K562 (cell line): ENCODE measurements at regions not wholly inside any gene's neighbourhood (a gene's known extent, or its start where the extent isn't known, plus 50 kb on each side); places are given as distances from the start of the nearest gene placed in this dataset.

Experiments used
- ATAC-seq: fragments of 200-7000 bp; cut with Tn5 transposase; 3 replicates; pipeline ENCODE4 v1.9.1; 2020; ENCODE audit warnings: moderate library complexity
- BruUV-seq: library from RNA; stranded (reverse); fragments of 400-500 nt; replicated peaks from 2 replicates; lab custom pipeline; 2021; lab: Mats Ljungman, UMichigan
- CTCF ChIA-PET: fragments of 300-600 bp; formaldehyde crosslinking; extraction: SDS; loops from one replicate; lab custom pipeline; 2021; ENCODE audit warnings: low intra/inter-chr PET ratio; lab: Yijun Ruan, JAX
- POLR2A ChIA-PET: fragments of 300-600, 350-650 bp; sonication (Branson Sonifier 250); formaldehyde crosslinking; extraction: SDS; loops from one replicate; lab custom pipeline; 2021; ENCODE audit warnings: antibody characterized with exemption, inconsistent platforms; lab: Yijun Ruan, JAX
- DNase-seq, 4 experiments: peaks; one replicate each; pipeline versions ENCODE4 v3.0.0 to v3.0.0-alpha.2; 2011 to 2018; ENCODE audit warnings: low spot score in 3 of 4, mixed read lengths in 3 of 4; ENCODE audit errors: extremely low read depth in 1 of 4
- FAIRE-seq: peaks from 2 replicates; lab custom pipeline; 2011; peaks lifted over from hg19 to GRCh38; lab: Jason Lieb, UNC
- H2AFZ ChIP-seq: 2 replicates; pipeline ENCODE4 v1.6.0; 2011; ENCODE audit warnings: low read depth, low read length, control low read depth, inconsistent platforms
- H3K27ac ChIP-seq: fragments of 200-600 bp; 3 replicates; pipeline ENCODE4 v1.8.0; 2011; ENCODE audit warnings: low read depth, mild to moderate bottlenecking, control low read depth, inconsistent platforms, low read length, moderate library complexity, mixed read lengths; ENCODE audit errors: extremely low read depth
- H3K27me3 ChIP-seq, 2 experiments: fragments of 300-600 bp in 1 of 2; 2 replicates in 1 of 2; 3 replicates in 1 of 2; pipeline versions ENCODE4 v1.6.0 to v1.8.0; 2011; ENCODE audit warnings: inconsistent platforms in 2 of 2, low read length in 2 of 2, mild to moderate bottlenecking in 1 of 2, mixed read lengths in 1 of 2, moderate library complexity in 1 of 2; ENCODE audit not compliant: control insufficient read depth in 2 of 2, insufficient read depth in 2 of 2
- H3K36me3 ChIP-seq: fragments of 300-600 bp; 3 replicates; pipeline ENCODE4 v1.8.0; 2011; ENCODE audit warnings: mild to moderate bottlenecking, low read length, inconsistent platforms; ENCODE audit not compliant: control insufficient read depth, insufficient read depth
- H3K4me1 ChIP-seq, 2 experiments: fragments of 200-600 bp in 1 of 2; replicated peaks in 1 of 2; 2 replicates in 1 of 2; 3 replicates in 1 of 2; pipeline versions ENCODE4 v1.5.1 to v1.8.0; 2011; ENCODE audit warnings: inconsistent platforms in 2 of 2, low read length in 2 of 2, mild to moderate bottlenecking in 1 of 2, mixed read lengths in 1 of 2, moderate library complexity in 1 of 2; ENCODE audit not compliant: control insufficient read depth in 2 of 2, insufficient read depth in 2 of 2
- H3K4me2 ChIP-seq: 2 replicates; pipeline ENCODE4 v1.6.1; 2011; ENCODE audit warnings: low read length, control low read depth, inconsistent platforms, mixed read lengths; ENCODE audit not compliant: insufficient read depth
- H3K4me3 ChIP-seq: fragments of 200-600 bp; sonication (generic), shearing (Covaris generic); 2 replicates; pipeline ENCODE4 v1.5.1; 2016; ENCODE audit warnings: control low read depth, inconsistent platforms
- H3K79me2 ChIP-seq: fragments of 200-600 bp; 3 replicates; pipeline ENCODE4 v1.8.0; 2011; ENCODE audit warnings: low read length, inconsistent platforms; ENCODE audit not compliant: control insufficient read depth, insufficient read depth
- H3K9ac ChIP-seq, 2 experiments: 2 replicates each; pipeline versions ENCODE4 v1.6.0 to v1.6.1; 2011; ENCODE audit warnings: low read depth in 2 of 2, low read length in 2 of 2, control low read depth in 1 of 2, inconsistent platforms in 1 of 2, mild to moderate bottlenecking in 1 of 2, mixed read lengths in 1 of 2; ENCODE audit not compliant: insufficient read depth in 1 of 2
- H3K9me1 ChIP-seq: one replicate; pipeline ENCODE4 v1.6.0; 2011; ENCODE audit warnings: inconsistent platforms, mild to moderate bottlenecking, low read length, moderate library complexity; ENCODE audit not compliant: control insufficient read depth, insufficient read depth
- H3K9me3 ChIP-seq: replicated peaks from 2 replicates; pipeline ENCODE4 v1.5.1; 2011; ENCODE audit warnings: low read depth, low read length, inconsistent platforms; ENCODE audit not compliant: control insufficient read depth, insufficient read depth
- H4K20me1 ChIP-seq: replicated peaks from 2 replicates; pipeline ENCODE4 v1.6.1; 2011; ENCODE audit warnings: low read length, inconsistent platforms, mixed read lengths; ENCODE audit not compliant: control insufficient read depth, insufficient read depth
- BCL6 ChIP-seq: fragments of 250-450 bp; sonication (Bioruptor Pico); IDR thresholded peaks from 2 replicates; pipeline ENCODE4 v1.4.0; 2020
- CAMTA2 ChIP-seq: fragments of 250-450 bp; sonication (Bioruptor Pico); conservative IDR thresholded peaks from 2 replicates; pipeline ENCODE4 v1.5.1; 2022
- FOXA1 ChIP-seq: fragments of 450-650 bp; IDR thresholded peaks from 2 replicates; pipeline ENCODE4 v1.6.1; 2016; ENCODE audit warnings: mild to moderate bottlenecking, borderline replicate concordance
- FOXO4 ChIP-seq: fragments of 450-650 bp; formaldehyde crosslinking; IDR thresholded peaks from 2 replicates; pipeline ENCODE4 v1.4.0; 2020; ENCODE audit warnings: mild to moderate bottlenecking, moderate library complexity
- KAT2B ChIP-seq: IDR thresholded peaks from one replicate; pipeline ENCODE4 v1.6.1; 2012; ENCODE audit warnings: low read depth, mild to moderate bottlenecking, control low read depth, inconsistent platforms, low read length, moderate library complexity
- KDM1A ChIP-seq, 2 experiments: fragments of 450-650 bp; IDR thresholded peaks; 2 replicates each; pipeline ENCODE4 v1.6.1; 2016; ENCODE audit warnings: mild to moderate bottlenecking in 2 of 2
- RHOXF2B ChIP-seq: fragments of 250-450 bp; sonication (Bioruptor Pico); conservative IDR thresholded peaks from 2 replicates; pipeline ENCODE4 v1.5.1; 2021
- SMAD1 ChIP-seq: fragments of 150-350 bp; IDR thresholded peaks from 2 replicates; pipeline ENCODE4 v1.6.1; 2014; ENCODE audit warnings: low read length, low read depth; ENCODE audit not compliant: partially characterized antibody
- SNIP1 ChIP-seq: fragments of 450-650 bp; IDR thresholded peaks from 2 replicates; pipeline ENCODE4 v1.7.1; 2017; ENCODE audit warnings: low read depth, mild to moderate bottlenecking
- TFAM ChIP-seq: fragments of 250-450 bp; sonication (Bioruptor Pico); conservative IDR thresholded peaks from 2 replicates; pipeline ENCODE4 v1.5.0; 2021; ENCODE audit warnings: mild to moderate bottlenecking, moderate library complexity
- USF2 ChIP-seq: sonication (generic); formaldehyde crosslinking; IDR thresholded peaks from 2 replicates; pipeline ENCODE4 v1.5.0; 2020; ENCODE audit warnings: missing genetic modification reagents
- YBX1 ChIP-seq: fragments of 450-650 bp; IDR thresholded peaks from 2 replicates; pipeline ENCODE4 v1.7.1; 2016; ENCODE audit warnings: mild to moderate bottlenecking
- WGBS: fragments of 100-300 bp; shearing (Covaris generic); methylation state at CpG from one replicate; pipeline ENCODE4 v1.1.6; 2016; ENCODE audit warnings: low coverage, mixed read lengths; ENCODE audit not compliant: insufficient coverage; ENCODE audit errors: missing lambda C conversion rate; 5-methylcytosine and 5-hydroxymethylcytosine counted together
- in situ Hi-C: fragments of 300-500 bp; cut with MboI; formaldehyde crosslinking; loops from 4 replicates; pipeline ENCODE4 v1.15.0; 2018; ENCODE audit warnings: inconsistent platforms, mixed read lengths
- intact Hi-C: fragments of 100-400 bp; cut with micrococcal nuclease; formaldehyde crosslinking; loops from 2 replicates; pipeline ENCODE4 v1.14.2; 2022
- TF ChIP-seq, protein P1 (sequence below), 2 experiments: fragments of 450-650 bp; conservative IDR thresholded peaks; 2 replicates each; pipeline ENCODE4 v1.6.1; 2017; ENCODE audit warnings: mild to moderate bottlenecking in 2 of 2, moderate library complexity in 2 of 2
- TF ChIP-seq, protein P2 (sequence below): sonication (generic); formaldehyde crosslinking; IDR thresholded peaks from 2 replicates; pipeline ENCODE4 v1.8.0; 2022; ENCODE audit warnings: mild to moderate bottlenecking, low read depth, missing genetic modification reagents

DNA sequence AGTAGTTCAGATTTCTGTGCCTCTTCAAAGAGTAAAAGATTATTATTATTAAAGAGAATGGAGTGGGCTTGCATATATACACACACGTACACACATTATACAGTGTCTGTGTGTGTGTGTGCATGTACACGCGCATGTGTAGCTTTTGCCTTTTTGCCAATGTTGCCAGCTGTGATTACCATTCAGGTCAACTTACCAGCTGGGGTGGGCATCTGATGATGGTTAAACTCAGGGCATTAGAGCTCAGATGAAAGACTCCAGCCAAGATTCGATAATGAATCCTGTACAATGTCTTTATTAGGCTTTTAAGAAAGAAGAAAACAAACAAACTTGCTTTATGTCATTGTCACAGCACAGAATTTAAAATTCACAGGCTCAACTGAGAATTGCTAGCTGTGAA lies 296.5 kb upstream of the DMAC1 start:
- H4K20me1 ChIP-seq, result no peaks in the 10 kb centered on the region
- no peak overlapping the region for H3K9ac ChIP-seq
- BruUV-seq, result no TSS peak
- intact Hi-C loops (no loop called here), in situ Hi-C loops (no loop called here)
- no peaks in the 10 kb centered on the region for H3K36me3 ChIP-seq
- DNase-seq (no peak), ATAC-seq (no peak), FAIRE-seq (no peak)
- H3K4me1 ChIP-seq, result no peaks in the 10 kb centered on the region
- no peak overlapping the region for H3K27ac ChIP-seq
- no peaks in the 10 kb centered on the region for H3K79me2 ChIP-seq
- no peak overlapping the region for H3K4me3 ChIP-seq
- H3K9me3 ChIP-seq, result no peaks in the 10 kb centered on the region
- ChIA-PET CTCF (no interaction called here), POLR2A (no interaction called here)
- no peaks in the 10 kb centered on the region for H3K9me1 ChIP-seq
- H3K27me3 ChIP-seq, result no peaks in the 10 kb centered on the region
- H2AFZ ChIP-seq, result no peak overlapping the region
- TF ChIP-seq FOXO4 (CRISPR knock-in tag), result no peak
- no peak for TF ChIP-seq SMAD1
- no peak for TF ChIP-seq KAT2B
- TF ChIP-seq CAMTA2 (CRISPR knock-in tag), result no peak
- no peak for TF ChIP-seq SNIP1
- TF ChIP-seq BCL6 (CRISPR knock-in tag), result no peak
- WGBS, result 0% methylated on average over 3 of the region's 4 CpGs
- H3K4me2 ChIP-seq, result no peak overlapping the region

DNA sequence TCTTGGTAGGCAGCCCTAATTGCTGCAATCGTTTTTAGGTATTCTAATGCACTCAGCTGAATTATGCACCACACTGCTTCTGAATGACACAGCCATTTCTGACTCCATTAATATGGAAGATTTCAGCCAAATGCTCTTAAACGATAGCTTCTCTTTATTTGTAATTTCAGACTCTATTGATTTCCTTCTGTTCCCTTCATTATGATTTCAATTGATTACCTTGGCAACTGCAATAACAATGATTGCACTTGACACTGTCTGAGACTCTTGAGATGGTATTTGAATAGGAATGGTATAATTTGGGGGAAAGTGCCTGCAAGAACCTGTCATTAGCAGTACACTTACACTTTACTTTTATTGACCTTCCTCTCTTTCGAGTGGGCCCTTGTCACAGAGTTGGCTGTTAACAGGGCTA lies 296.1 kb upstream of the DMAC1 start:
- BruUV-seq, result no TSS peak
- DNase-seq (no peak), ATAC-seq (no peak), FAIRE-seq (no peak)
- Histone ChIP-seq H3K9me3 (no peaks in the 10 kb centered on the region), H3K4me3 (no peak overlapping the region), H3K36me3 (no peaks in the 10 kb centered on the region), H3K4me1 (no peaks in the 10 kb centered on the region), H4K20me1 (no peaks in the 10 kb centered on the region), H3K79me2 (no peaks in the 10 kb centered on the region), H2AFZ (no peak overlapping the region), H3K27ac (no peak overlapping the region), H3K9me1 (no peaks in the 10 kb centered on the region), H3K4me2 (no peak overlapping the region), H3K27me3 (no peaks in the 10 kb centered on the region), H3K9ac (no peak overlapping the region)
- in situ Hi-C loops (no loop called here), intact Hi-C loops (no loop called here)
- POLR2A ChIA-PET, result no interaction called here
- WGBS, result 0% methylated on average over 3 of the region's 3 CpGs
- CTCF ChIA-PET, result no interaction called here
- TF ChIP-seq YBX1 (no peak), FOXA1 (no peak), USF2 (no peak), TFAM (CRISPR knock-in tag) (no peak), KDM1A (IDR thresholded peaks at IDR 0.05) (no peak), RHOXF2B (CRISPR knock-in tag) (no peak)
- TF ChIP-seq, protein P1, sequence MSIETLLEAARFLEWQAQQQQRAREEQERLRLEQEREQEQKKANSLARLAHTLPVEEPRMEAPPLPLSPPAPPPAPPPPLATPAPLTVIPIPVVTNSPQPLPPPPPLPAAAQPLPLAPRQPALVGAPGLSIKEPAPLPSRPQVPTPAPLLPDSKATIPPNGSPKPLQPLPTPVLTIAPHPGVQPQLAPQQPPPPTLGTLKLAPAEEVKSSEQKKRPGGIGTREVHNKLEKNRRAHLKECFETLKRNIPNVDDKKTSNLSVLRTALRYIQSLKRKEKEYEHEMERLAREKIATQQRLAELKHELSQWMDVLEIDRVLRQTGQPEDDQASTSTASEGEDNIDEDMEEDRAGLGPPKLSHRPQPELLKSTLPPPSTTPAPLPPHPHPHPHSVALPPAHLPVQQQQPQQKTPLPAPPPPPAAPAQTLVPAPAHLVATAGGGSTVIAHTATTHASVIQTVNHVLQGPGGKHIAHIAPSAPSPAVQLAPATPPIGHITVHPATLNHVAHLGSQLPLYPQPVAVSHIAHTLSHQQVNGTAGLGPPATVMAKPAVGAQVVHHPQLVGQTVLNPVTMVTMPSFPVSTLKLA (conservative IDR thresholded peaks at IDR 0.05), result no peak
- TF ChIP-seq, protein P2, sequence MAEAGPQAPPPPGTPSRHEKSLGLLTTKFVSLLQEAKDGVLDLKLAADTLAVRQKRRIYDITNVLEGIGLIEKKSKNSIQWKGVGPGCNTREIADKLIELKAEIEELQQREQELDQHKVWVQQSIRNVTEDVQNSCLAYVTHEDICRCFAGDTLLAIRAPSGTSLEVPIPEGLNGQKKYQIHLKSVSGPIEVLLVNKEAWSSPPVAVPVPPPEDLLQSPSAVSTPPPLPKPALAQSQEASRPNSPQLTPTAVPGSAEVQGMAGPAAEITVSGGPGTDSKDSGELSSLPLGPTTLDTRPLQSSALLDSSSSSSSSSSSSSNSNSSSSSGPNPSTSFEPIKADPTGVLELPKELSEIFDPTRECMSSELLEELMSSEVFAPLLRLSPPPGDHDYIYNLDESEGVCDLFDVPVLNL (CRISPR knock-in tag), result no peak
